K562 (cell line): ENCODE measurements at regions not wholly inside any gene's neighbourhood (a gene's known extent, or its start where the extent isn't known, plus 50 kb on each side); places are given as distances from the start of the nearest gene placed in this dataset.

Source experiments
- ARID4B ChIP-seq: sonication (generic); formaldehyde crosslinking; IDR thresholded peaks from 2 replicates; pipeline ENCODE4 v1.8.0; 2022; ENCODE audit warnings: mild to moderate bottlenecking, missing genetic modification reagents
- ARNT ChIP-seq, 2 experiments: fragments of 450-650 bp; IDR thresholded peaks; 2 replicates each; pipeline ENCODE4 v1.6.1; 2016; ENCODE audit warnings: mild to moderate bottlenecking in 1 of 2
- CBX1 ChIP-seq: sonication (generic); IDR thresholded peaks from 2 replicates; pipeline ENCODE4 v1.6.1; 2016; ENCODE audit warnings: antibody characterized with exemption, low read depth, mild to moderate bottlenecking
- CTBP1 ChIP-seq: fragments of 450-650 bp; IDR thresholded peaks from 2 replicates; pipeline ENCODE4 v1.6.1; 2016; ENCODE audit warnings: borderline replicate concordance
- ELF2 ChIP-seq: fragments of 250-450 bp; sonication (Bioruptor Pico); IDR thresholded peaks from 2 replicates; pipeline ENCODE4 v1.5.0; 2021; ENCODE audit warnings: mild to moderate bottlenecking
- ETS2 ChIP-seq: IDR thresholded peaks from 2 replicates; pipeline ENCODE4 v1.6.1; 2016; ENCODE audit warnings: borderline replicate concordance, missing genetic modification characterization, mild to moderate bottlenecking, moderate library complexity, missing compliant biosample characterization; ENCODE audit not compliant: poor library complexity, severe bottlenecking
- FOXP1 ChIP-seq: sonication (generic); formaldehyde crosslinking; IDR thresholded peaks from 2 replicates; pipeline ENCODE4 v1.8.0; 2022; ENCODE audit warnings: mild to moderate bottlenecking, missing genetic modification reagents
- KLF6 ChIP-seq: fragments of 250-450 bp; sonication (Bioruptor Pico); IDR thresholded peaks from 2 replicates; pipeline ENCODE4 v1.4.0; 2020; ENCODE audit warnings: mild to moderate bottlenecking, moderate library complexity, borderline replicate concordance
- L3MBTL2 ChIP-seq: fragments of 450-650 bp; IDR thresholded peaks from 2 replicates; pipeline ENCODE4 v1.6.1; 2016; ENCODE audit warnings: mild to moderate bottlenecking, moderate library complexity
- LARP7 ChIP-seq: fragments of 450-650 bp; IDR thresholded peaks from 2 replicates; pipeline ENCODE4 v1.6.1; 2016
- MAFK ChIP-seq: IDR thresholded peaks from 2 replicates; pipeline ENCODE4 v1.6.1; 2011; ENCODE audit warnings: low read length, improper control_type of control experiment
- MBD2 ChIP-seq: sonication (generic); IDR thresholded peaks from 2 replicates; pipeline ENCODE4 v1.6.1; 2016; ENCODE audit warnings: low read depth, borderline replicate concordance
- MCM2 ChIP-seq: fragments of 450-650 bp; IDR thresholded peaks from 2 replicates; pipeline ENCODE4 v1.6.1; 2017; ENCODE audit warnings: low read depth, mild to moderate bottlenecking
- MITF ChIP-seq: IDR thresholded peaks from 2 replicates; pipeline ENCODE4 v1.6.1; 2014; ENCODE audit warnings: antibody characterized with exemption
- NEUROD1 ChIP-seq: fragments of 150-350 bp; IDR thresholded peaks from 2 replicates; pipeline ENCODE4 v1.6.1; 2014; ENCODE audit warnings: borderline replicate concordance, low read length, low read depth; ENCODE audit not compliant: partially characterized antibody
- NR4A1 ChIP-seq, 2 experiments: fragments of 250-450 bp in 1 of 2; fragments of 450-650 bp in 1 of 2; sonication (Bioruptor Pico) in 1 of 2; IDR thresholded peaks; 2 replicates each; pipeline versions ENCODE4 v1.4.0 to v1.6.1; 2016 to 2020; ENCODE audit warnings: mild to moderate bottlenecking in 2 of 2, missing compliant biosample characterization in 1 of 2, missing genetic modification characterization in 1 of 2, moderate library complexity in 1 of 2
- OTX1 ChIP-seq: fragments of 450-650 bp; formaldehyde crosslinking; IDR thresholded peaks from 2 replicates; pipeline ENCODE4 v1.4.0; 2022; ENCODE audit warnings: mild to moderate bottlenecking
- PCBP1 ChIP-seq: fragments of 200-400 bp; formaldehyde crosslinking; IDR thresholded peaks from 2 replicates; pipeline ENCODE4 v1.6.1; 2018; ENCODE audit warnings: mild to moderate bottlenecking, low read depth, low read length; ENCODE audit not compliant: poor library complexity, severe bottlenecking
- POLR3A ChIP-seq: IDR thresholded peaks from 2 replicates; pipeline ENCODE4 v1.6.1; 2011; ENCODE audit warnings: borderline replicate concordance, mild to moderate bottlenecking, moderate library complexity; ENCODE audit not compliant: insufficient read length, insufficient read depth; ENCODE audit errors: extremely low read depth
- RCOR1 ChIP-seq, 2 experiments: IDR thresholded peaks; 2 replicates each; pipeline ENCODE4 v1.6.1; 2012; ENCODE audit warnings: low read depth in 2 of 2, low read length in 2 of 2, borderline replicate concordance in 1 of 2, improper control_type of control experiment in 1 of 2
- RFX7 ChIP-seq: fragments of 250-450 bp; sonication (Bioruptor Pico); IDR thresholded peaks from 2 replicates; pipeline ENCODE4 v1.5.1; 2021; ENCODE audit warnings: mild to moderate bottlenecking
- RNF2 ChIP-seq: sonication (generic); IDR thresholded peaks from 2 replicates; pipeline ENCODE4 v1.6.1; 2016
- SMAD4 ChIP-seq: fragments of 250-450 bp; sonication (Bioruptor Pico); conservative IDR thresholded peaks from 2 replicates; pipeline ENCODE4 v1.8.0; 2021; ENCODE audit warnings: inconsistent platforms, mild to moderate bottlenecking, moderate library complexity
- ZKSCAN3 ChIP-seq: fragments of 250-450 bp; sonication (Bioruptor Pico); IDR thresholded peaks from 2 replicates; pipeline ENCODE4 v1.4.0; 2020
- ZNF184 ChIP-seq: sonication (generic); formaldehyde crosslinking; IDR thresholded peaks from 2 replicates; pipeline ENCODE4 v1.5.0; 2020; ENCODE audit warnings: missing genetic modification reagents

- TF ChIP-seq ZNF184, result no peak
- TF ChIP-seq CBX1, result no peak
- TF ChIP-seq FOXP1 (CRISPR knock-in tag), result no peak
- no peak for TF ChIP-seq NR4A1 (CRISPR knock-in tag; IDR thresholded peaks at IDR 0.05)
- TF ChIP-seq NR4A1 (tag; IDR thresholded peaks at IDR 0.05), result peak; percentile 92; the same call in 1 of the 2 replicates
- peak; percentile 79 for TF ChIP-seq L3MBTL2
- peak in 1 of 2 experiments; percentile 45; a peak in 1 of 4 replicates for TF ChIP-seq RCOR1 (IDR thresholded peaks at IDR 0.05; ENCODE audit: borderline replicate concordance in 1 of 2, low read depth in 2 of 2, low read length in 2 of 2)
- no peak for TF ChIP-seq ELF2 (CRISPR knock-in tag)
- TF ChIP-seq MAFK, result peak; percentile 81
- TF ChIP-seq ETS2, result peak; percentile 63
- no peak for TF ChIP-seq PCBP1
- TF ChIP-seq ARNT (IDR thresholded peaks at IDR 0.05), result 0 out of 4 replicates have a peak, but pooled peaks of 1 of the 2 experiments have one; percentile 48
- no peak for TF ChIP-seq ZKSCAN3
- TF ChIP-seq KLF6 (CRISPR knock-in tag), result peak; percentile 78; the same call in 1 of the 2 replicates
- peak; percentile 81 for TF ChIP-seq SMAD4 (CRISPR knock-in tag)
- no peak for TF ChIP-seq MCM2
- no peak for TF ChIP-seq LARP7
- TF ChIP-seq MBD2, result no peak
- TF ChIP-seq RNF2, result no peak
- TF ChIP-seq POLR3A, result no peak
- TF ChIP-seq ARID4B (CRISPR knock-in tag), result no peak
- no peak for TF ChIP-seq RFX7 (CRISPR knock-in tag)
- no peak for TF ChIP-seq NEUROD1
- 0 out of 2 replicates have a peak, but pooled peaks have one; percentile 25 for TF ChIP-seq CTBP1
- TF ChIP-seq MITF, result 0 out of 2 replicates have a peak, but pooled peaks have one; percentile 27
- TF ChIP-seq OTX1, result no peak
These were observed 773.1 kb upstream of the NR2F2 start (continued) for GRCh38 chr15:95557226-95558046.
